Fibroblast of lung (primary cell): ENCODE measurements at regions not wholly inside any gene's neighbourhood (a gene's known extent, or its start where the extent isn't known, plus 50 kb on each side); places are given as distances from the start of the nearest gene placed in this dataset.

ENCODE experiments used
- EZH2 ChIP-seq: IDR thresholded peaks from 2 replicates; pipeline ENCODE4 v1.5.1; 2012; ENCODE audit warnings: low read length, control low read depth, mild to moderate bottlenecking; ENCODE audit errors: missing control alignments
- TF ChIP-seq, protein P1 (sequence below), 2 donors: IDR thresholded peaks in 1 of 2; conservative IDR thresholded peaks in 1 of 2; 1 replicate in 1 of 2; 2 replicates in 1 of 2; pipeline ENCODE4 v1.5.1; 2011 to 2012; ENCODE audit warnings: low read length in 2 of 2, control low read depth in 1 of 2, inconsistent platforms in 1 of 2, low read depth in 1 of 2, mild to moderate bottlenecking in 1 of 2

DNA sequence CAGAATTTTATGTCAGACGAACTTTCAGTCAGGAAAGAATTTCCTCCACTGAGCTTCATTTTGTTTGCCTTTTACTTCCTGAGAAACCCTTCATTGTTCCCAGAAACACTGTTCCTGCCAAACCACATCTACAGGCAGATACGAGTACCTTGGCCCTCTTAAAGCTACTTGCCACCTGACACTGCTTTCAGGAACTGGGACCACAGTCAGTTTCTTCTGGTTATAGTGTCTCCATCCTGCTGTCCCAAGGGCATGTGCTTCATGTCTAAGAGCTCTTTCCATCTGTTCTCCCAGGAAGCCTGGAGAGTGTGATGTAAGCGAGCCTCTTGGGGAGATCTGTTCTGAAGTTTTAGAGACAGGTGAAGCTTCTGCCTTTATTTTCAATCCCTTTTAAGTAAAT lies 161.7 kb upstream of the PLEKHA5 start:
- TF ChIP-seq, protein P1, sequence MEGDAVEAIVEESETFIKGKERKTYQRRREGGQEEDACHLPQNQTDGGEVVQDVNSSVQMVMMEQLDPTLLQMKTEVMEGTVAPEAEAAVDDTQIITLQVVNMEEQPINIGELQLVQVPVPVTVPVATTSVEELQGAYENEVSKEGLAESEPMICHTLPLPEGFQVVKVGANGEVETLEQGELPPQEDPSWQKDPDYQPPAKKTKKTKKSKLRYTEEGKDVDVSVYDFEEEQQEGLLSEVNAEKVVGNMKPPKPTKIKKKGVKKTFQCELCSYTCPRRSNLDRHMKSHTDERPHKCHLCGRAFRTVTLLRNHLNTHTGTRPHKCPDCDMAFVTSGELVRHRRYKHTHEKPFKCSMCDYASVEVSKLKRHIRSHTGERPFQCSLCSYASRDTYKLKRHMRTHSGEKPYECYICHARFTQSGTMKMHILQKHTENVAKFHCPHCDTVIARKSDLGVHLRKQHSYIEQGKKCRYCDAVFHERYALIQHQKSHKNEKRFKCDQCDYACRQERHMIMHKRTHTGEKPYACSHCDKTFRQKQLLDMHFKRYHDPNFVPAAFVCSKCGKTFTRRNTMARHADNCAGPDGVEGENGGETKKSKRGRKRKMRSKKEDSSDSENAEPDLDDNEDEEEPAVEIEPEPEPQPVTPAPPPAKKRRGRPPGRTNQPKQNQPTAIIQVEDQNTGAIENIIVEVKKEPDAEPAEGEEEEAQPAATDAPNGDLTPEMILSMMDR (conservative IDR thresholded peaks at IDR 0.05 in 1 of 2, IDR thresholded peaks at IDR 0.05 in 1 of 2; ENCODE audit: low read depth in 1 of 2, low read length in 2 of 2), result no peak
- no peak for TF ChIP-seq EZH2
